SK-N-DZ (cell line): ENCODE measurements at regions not wholly inside any gene's neighbourhood (a gene's known extent, or its start where the extent isn't known, plus 50 kb on each side); places are given as distances from the start of the nearest gene placed in this dataset.
A peak's percentile ranks its signal among the peaks of the same experiment; 100 is the strongest.
"Not testable (repeated sequence)": the region's sequence is repeated elsewhere in the genome, so short reads cannot be mapped to it uniquely, and the experiment has no call there.

Experiments used
- DNase-seq: peaks from one replicate; pipeline ENCODE4 v3.0.0-alpha.2; 2015; ENCODE audit warnings: low spot score

DNA sequence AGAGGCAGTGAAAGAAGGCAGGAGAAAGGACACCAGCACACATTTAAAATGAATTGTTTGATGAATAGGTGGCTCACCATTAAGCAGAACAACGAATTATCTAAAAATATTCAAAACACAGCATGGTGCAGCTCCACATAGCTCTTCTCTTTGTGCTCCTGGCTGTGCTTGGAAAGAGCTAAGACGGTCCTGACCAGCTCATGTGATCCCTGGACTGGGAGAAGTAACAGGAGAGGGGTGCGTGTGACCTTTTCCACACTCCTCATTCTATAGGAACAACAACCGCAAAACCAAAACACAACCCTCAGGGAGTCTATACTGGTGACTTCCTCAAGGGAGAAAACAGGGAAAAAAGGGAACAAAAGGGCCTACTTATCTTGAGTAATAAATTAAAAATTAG is 140.5 kb downstream of the DIRAS2 start:
- no peak for DNase-seq

DNA sequence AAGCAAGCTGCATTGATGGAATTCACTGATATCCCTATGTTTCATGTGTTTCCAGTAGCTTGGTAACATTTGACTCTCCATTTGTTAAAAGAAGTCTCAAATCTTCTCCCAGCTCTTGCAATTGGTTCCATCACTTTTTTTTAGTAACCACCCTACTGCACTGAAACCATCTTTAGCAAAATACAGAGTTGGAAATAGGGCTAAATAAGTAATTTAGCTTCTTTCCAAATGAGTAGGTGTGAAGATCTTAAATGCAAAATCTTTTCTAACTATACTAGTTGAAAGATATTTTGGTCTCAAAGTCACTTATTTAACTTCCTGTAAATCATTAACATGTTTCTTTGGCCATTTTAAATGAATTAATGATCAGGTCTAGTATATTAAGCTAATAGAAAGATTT is 138.1 kb downstream of the DIRAS2 start:
- DNase-seq, result no peak

GRCh38 chr9:90505695-90506094 is 136.9 kb downstream of the DIRAS2 start:
- no peak for DNase-seq

DNA sequence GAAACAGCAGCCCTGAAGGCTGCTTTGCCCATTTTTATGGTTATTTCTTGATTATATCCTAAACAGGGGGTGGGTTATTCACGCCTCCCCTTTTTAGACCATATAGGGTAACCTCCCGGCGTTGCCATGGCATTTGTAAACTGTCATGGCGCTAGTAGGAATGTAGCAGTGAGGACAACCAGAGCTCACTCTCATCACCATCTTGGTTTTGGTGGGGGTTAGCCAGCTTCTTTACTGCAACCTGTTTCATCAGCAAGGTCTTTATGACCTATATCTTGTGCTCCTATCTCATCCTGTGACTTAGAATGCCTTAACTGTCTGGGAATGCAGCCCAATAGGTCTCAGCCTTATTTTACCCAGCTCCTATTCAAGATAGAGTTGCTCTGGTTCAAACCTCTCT is 136.2 kb downstream of the DIRAS2 start:
- DNase-seq, result not testable (repeated sequence)

- DNase-seq, result no peak
Measured at GRCh38 chr9:90507621-90508020, 135.0 kb downstream of the DIRAS2 start.

GRCh38 chr9:90508940-90509339 is 133.7 kb downstream of the DIRAS2 start:
- no peak for DNase-seq

GRCh38 chr9:90511711-90512110 is 130.9 kb downstream of the DIRAS2 start:
- no peak for DNase-seq

- no peak for DNase-seq
Measured at GRCh38 chr9:90514877-90515276, 127.7 kb downstream of the DIRAS2 start.

GRCh38 chr9:90515510-90515909 is 127.1 kb downstream of the DIRAS2 start:
- DNase-seq, result no peak

DNA sequence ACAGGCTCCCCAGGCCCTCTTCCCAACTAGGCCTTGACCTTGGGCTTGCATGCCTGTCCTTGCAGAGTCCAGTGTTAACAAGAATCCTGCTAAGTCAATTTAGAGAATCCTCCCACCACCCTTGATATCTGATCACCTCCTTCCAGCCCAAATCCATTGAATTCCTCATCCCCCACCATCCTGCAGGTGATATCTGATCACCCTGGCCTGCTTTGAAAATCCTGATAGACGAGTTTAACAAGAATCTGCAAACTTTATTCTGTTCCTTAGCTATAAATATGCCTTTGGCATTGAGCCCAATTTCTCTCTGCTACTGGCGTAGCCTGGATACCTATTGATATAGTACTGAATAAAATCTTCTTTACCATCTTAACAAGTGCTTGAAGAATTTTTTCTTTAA is 125.5 kb downstream of the DIRAS2 start:
- DNase-seq, result no peak

- DNase-seq, result no peak
Measured at GRCh38 chr9:90521811-90522570, 120.6 kb downstream of the DIRAS2 start.

DNA sequence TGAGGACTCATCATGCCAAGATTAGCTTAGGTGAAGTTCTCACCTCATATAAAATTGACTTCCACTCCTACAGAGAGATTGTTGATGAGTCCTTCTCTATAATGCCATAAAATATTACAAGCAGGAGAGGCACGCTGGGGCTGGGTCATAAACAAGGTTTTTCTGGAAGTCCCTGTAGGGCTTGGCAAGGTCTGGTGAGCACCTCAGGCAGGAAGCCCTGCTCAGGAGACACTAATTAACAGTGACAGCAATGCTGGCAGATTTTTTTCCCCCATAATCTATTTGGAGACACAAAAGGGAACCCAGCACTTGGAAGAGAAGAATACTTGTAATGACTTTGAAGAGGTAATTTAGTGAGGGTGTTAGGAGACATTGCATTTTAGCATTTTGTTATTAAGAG is 118.7 kb downstream of the DIRAS2 start:
- peak; percentile 64 for DNase-seq

- DNase-seq, result no peak
Measured at GRCh38 chr9:90526386-90526785, 116.2 kb downstream of the DIRAS2 start.

DNA sequence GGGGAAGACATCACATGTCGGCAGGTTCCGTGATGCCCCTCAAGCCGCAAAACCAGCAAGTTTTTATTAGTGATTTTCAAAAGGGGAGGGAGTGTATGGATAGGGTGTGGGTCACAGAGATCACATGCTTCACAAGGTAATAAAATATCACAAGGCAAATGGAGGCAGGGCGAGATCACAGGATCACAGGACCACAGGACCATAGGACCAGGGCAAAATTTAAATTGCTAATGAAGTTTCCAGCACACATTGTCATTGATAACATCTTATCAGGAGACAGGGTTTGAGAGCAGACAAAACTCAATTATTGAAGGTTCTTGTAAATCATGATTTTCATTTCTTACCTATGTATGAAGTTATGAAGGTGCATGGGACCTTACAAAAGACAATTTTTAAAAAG is 106.5 kb downstream of the DIRAS2 start:
- DNase-seq, result peak; percentile 23

GRCh38 chr9:90538566-90538965 is 104.1 kb downstream of the DIRAS2 start:
- no peak for DNase-seq

- DNase-seq, result no peak
Measured at GRCh38 chr9:90539286-90539685, 103.3 kb downstream of the DIRAS2 start.

GRCh38 chr9:90540734-90541133 is 101.9 kb downstream of the DIRAS2 start:
- no peak for DNase-seq

- DNase-seq, result no peak
Measured at GRCh38 chr9:90544488-90544887, 98.1 kb downstream of the DIRAS2 start.

- DNase-seq, result peak; percentile 96
Measured at GRCh38 chr9:90546200-90546599, 96.4 kb downstream of the DIRAS2 start.

GRCh38 chr9:90547896-90548295 is 94.7 kb downstream of the DIRAS2 start:
- DNase-seq, result peak; percentile 8

DNA sequence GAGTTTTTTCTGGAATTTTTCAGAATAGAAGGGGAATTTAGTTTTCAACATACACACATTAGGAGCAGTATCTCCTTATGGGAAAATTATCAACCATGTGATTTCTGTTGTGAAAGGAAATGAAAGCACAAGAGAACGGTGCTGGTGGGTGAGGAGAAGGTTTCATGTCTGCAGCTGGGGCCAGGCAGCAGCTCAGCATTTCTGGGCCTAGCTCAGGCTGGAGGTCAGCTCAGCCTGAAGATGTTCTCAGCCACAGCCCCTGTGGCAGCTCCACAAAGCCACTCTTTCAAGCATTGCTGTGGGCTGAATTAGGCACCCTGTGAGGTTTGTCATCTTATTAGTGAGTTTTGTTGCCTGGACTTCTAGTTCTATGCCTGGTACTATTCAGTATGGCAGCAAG is 90.3 kb downstream of the DIRAS2 start:
- DNase-seq, result no peak

- no peak for DNase-seq
Measured at GRCh38 chr9:90555351-90556057, 87.1 kb downstream of the DIRAS2 start.
